Loucy (cell line): ENCODE measurements at regions not wholly inside any gene's neighbourhood (a gene's known extent, or its start where the extent isn't known, plus 50 kb on each side); places are given as distances from the start of the nearest gene placed in this dataset.

Experiments
- CTCF ChIP-seq: fragments of 200-600 bp; sonication (generic); conservative IDR thresholded peaks from 2 replicates; pipeline ENCODE4 v1.5.1; 2014; ENCODE audit warnings: mild to moderate bottlenecking, antibody characterized with exemption, low read length
- EZH2phosphoT487 ChIP-seq: fragments of 200-600 bp; IDR thresholded peaks from 2 replicates; pipeline ENCODE4 v1.6.1; 2018; ENCODE audit warnings: antibody characterized with exemption, mild to moderate bottlenecking, moderate library complexity, borderline replicate concordance

GRCh38 chr5:36389245-36389644 lies 87.5 kb upstream of the RANBP3L start:
- no peak for TF ChIP-seq CTCF
- TF ChIP-seq EZH2phosphoT487 = no peak
